M059J (cell line): ENCODE measurements at regions not wholly inside any gene's neighbourhood (a gene's known extent, or its start where the extent isn't known, plus 50 kb on each side); places are given as distances from the start of the nearest gene placed in this dataset.
"Not testable (repeated sequence)": the region's sequence is repeated elsewhere in the genome, so short reads cannot be mapped to it uniquely, and the experiment has no call there.

Experiments used
- DNase-seq: peaks from one replicate; pipeline ENCODE4 v3.0.0-alpha.2; 2012; ENCODE audit warnings: low read depth

GRCh38 chr5:41995193-41995592 lies 70.1 kb downstream of the FBXO4 start:
- DNase-seq = no peak

DNA sequence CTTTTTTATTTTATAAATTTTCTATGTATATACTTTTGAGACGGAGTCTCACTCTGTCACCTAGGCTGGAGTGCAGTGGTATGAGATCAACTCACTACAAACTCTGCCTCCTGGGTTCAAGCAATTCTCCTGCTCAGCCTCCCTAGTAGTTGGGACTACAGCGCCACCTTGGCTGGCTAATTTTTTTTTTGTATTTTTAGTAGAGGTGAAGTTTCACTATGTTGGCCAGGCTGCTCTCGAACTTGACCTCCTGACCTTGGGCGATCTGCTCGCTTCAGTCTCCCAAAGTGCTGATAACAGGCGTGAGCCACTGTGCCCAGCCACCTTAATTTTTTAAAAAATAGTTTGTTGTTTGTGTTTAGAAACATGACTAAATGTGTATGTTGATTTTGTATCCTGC lies 76.6 kb downstream of the FBXO4 start:
- DNase-seq = no peak

DNA sequence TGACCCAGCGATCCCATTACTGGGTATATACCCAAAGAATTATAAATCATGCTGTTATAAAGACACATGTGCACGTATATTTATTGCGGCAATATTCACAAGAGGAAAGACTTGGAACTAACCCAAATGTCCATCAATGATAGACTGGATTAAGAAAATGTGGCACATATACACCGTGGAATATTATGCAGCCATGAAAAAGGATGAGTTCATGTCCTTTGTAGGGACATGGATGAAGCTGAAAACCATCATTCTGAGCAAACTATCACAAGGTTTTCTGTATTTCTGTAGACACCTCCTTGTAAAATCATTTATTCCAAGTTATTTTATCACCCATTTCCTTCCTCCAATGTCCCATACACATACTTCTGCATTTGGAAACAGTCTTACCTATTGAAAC lies 78.8 kb downstream of the FBXO4 start:
- not testable (repeated sequence) for DNase-seq

DNA sequence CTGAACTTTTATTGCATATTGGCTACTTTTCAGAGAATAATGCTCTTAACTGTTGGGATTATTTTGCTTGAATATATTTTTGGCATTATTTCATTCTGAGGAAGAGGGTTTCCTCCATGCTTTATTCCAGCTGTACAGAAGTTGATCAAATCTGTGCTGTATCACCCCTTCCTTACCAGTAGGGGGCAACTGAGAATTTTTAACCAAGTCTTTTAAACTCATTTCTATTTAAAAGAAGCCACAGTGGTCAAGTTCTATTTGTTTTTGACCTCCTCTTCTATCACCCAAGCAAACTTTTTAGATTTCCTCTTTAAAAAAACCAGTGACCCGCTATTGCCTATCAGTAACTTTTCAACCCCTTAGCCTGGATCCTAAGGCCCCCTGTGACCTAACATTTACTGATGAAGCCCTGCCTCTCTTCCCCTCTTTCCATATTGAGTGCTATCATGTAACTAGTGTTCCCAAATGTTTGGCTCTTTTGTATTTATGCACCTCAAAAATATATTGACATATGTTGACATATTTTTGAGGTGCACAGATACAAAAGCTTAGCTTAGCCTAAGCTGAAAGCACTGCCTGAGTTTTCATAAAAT lies 80.6 kb downstream of the FBXO4 start:
- peak; percentile 17 for DNase-seq

GRCh38 chr5:42013561-42013960 lies 88.5 kb downstream of the FBXO4 start:
- DNase-seq = peak; percentile 3

- no peak for DNase-seq
Measured at GRCh38 chr5:42015254-42015653, 90.2 kb downstream of the FBXO4 start.

DNA sequence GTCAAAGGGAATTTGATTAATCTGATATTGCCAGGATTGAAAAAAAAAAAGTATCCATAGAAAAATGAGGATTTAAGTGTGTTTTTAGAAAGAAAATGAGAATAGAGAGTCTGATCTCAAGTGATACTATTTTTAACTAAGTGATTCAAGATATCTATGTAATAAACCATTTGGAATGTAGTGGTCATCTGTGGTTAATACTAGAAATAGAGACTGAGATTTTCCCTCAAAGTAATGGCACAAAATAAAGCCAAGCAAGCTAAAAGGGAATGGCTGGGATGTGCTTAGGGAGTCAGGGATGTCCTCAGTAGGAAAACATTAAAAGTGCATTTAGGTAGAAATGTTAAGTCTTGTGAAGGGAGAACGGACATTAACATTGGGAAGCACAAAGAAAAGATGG lies 90.6 kb downstream of the FBXO4 start:
- peak; percentile 4 for DNase-seq

DNA sequence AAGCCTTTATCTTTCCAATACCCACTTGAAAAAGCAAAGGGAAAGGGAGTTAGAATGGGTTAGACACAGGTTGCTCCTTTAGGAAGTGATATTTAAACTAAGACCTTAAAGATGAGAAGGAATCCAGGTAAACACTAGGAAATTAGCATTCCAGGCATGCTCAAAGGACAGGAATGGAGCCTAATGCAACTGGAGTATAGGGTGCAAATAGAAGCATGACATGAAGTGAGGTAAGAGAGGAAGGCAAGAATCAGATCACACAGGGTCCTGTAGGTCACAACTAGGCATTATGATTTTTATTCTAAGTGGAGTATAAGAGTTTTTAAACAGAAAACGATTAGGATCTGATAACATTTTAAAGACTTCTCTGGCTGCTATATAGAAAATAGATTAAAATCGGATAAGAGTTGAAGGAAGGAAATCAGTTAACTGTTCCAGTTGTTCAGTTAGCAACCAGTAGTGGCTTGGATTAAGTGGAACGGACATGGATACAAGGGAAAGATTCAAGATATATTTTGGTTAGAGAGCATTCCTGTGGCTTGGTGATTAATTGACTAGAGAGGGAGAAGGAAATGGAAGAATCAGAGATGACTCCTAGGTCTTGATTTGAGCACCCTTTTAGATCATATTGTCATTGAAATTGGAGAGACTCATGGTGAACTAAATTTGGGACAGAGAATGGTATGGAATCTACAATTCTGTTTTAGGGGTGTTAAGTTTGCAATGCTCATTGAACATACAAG lies 95.9 kb downstream of the FBXO4 start:
- peak; percentile 69 for DNase-seq

DNA sequence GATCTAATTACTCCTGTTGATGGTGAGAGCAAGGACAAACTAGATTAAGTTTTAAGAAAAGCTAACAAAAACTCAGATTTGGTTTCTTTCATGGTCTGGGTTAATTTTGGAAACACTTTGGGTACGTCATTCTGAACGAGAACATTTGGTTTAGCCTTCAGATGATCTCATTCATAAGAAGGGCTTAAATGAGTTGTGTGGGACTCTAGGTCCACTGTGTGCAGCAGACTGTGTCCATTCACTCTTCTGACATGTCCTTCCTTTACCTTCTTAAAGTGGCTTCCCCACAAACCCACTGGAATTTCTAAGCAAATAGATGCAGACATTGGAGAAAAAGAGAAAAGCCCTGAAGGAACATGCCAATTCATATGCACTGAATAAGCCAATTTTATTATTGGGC lies 96.8 kb downstream of the FBXO4 start:
- peak; percentile 15 for DNase-seq

DNA sequence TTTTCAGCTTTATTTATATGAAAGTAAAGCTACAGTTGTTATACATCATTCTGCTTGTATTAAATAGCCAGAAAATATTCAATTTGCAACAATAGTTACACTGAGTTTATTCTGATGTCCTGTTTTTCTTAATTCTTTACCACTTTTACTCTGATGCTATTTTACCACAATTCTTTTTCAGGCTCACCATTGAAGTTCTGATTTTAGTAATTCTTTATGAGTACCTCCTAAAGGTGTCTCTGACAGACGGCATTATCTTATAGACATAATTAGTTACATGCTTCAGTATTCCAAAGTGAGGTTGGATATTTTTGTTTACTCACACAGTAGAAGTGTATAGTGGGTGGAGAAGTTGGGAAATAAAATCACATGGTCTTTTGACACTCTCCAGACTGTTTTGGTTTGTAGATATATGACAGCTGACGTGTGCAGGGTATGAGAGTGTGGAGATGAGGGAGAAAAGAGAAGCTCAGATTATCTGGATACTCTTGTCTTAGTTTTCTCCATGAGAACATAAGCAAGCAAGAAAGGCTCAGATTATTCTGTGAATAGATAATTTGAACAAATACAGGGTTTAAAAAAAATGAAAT lies 97.4 kb downstream of the FBXO4 start:
- no peak for DNase-seq

GRCh38 chr5:42026446-42026845 lies 101.4 kb downstream of the FBXO4 start:
- no peak for DNase-seq

DNA sequence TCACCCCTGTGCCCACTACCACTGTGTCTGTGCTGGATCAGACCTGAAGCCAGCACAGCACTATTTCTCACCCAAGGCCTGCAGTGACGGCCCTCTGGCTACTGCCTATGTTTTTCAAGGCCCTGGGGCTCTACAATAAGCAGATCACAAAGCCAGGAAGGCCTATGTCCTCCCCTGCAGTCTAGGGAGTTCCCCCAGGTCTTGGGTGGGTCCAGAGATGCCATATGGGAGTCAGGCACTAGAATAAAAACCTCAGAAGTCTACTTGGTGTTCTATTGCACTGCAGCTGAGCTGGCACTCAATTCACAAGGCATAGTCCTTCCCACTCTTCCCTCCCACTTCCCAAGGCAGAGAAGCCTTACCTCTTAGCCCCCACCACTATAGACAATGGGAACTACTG lies 107.1 kb downstream of the FBXO4 start:
- DNase-seq = no peak

DNA sequence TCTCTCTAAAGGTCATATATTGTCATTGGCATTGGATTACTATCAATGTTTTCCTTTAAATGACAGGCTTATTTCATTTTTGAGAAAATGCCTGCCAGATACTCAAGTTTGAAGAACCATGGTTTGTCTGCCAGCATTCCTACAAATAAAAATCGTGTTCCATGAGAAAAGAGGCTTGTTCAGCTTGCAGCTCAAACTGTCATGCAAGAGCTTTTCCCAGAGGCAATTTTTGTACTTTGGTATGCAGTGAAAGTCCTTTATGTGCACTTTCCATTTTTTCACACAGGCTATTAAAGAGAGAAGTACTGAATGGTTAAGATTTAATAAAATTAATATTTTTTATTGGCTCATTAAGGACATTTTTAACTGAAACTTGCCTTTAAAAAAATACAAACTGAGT lies 110.4 kb downstream of the FBXO4 start:
- DNase-seq = no peak

GRCh38 chr5:42036379-42036778 lies 111.3 kb downstream of the FBXO4 start:
- DNase-seq = no peak

DNA sequence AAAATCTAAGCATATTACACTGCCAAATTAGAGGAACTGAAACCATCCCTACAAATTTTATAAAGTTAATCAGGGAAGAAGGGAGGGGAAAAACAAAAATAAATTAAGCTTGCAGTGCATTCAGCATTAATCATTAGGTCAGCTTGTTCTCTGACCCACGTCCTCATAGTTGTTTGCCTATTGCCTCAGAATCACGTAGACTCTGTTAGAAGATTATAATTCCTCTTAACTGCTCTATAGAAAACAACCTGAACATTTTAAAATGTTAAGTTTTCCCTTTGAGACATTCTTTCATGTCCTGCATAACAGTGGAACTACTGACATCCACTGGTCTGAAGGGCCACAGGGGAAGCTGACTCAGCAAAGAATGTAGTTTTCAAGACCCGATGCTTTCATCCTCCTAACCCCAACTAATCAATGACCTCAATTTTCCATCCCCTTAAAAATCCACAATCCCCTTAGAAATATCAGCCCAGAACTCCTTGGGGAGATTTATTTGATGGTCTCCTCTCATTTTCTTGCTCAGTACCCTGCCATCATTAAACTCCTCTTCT lies 112.4 kb downstream of the FBXO4 start:
- no peak for DNase-seq

- DNase-seq = no peak
Measured at GRCh38 chr5:42043400-42043799, 118.3 kb downstream of the FBXO4 start.

GRCh38 chr5:42057254-42057690 lies 132.2 kb downstream of the FBXO4 start:
- peak; percentile 50 for DNase-seq

GRCh38 chr5:42059291-42059690 lies 134.2 kb downstream of the FBXO4 start:
- DNase-seq = peak; percentile 62

- DNase-seq = no peak
Measured at GRCh38 chr5:42059778-42060464, 134.8 kb downstream of the FBXO4 start.

- DNase-seq = no peak
Measured at GRCh38 chr5:42061121-42061520, 136.0 kb downstream of the FBXO4 start.

- DNase-seq = peak; percentile 48
Measured at GRCh38 chr5:42064821-42065220, 139.7 kb downstream of the FBXO4 start.

DNA sequence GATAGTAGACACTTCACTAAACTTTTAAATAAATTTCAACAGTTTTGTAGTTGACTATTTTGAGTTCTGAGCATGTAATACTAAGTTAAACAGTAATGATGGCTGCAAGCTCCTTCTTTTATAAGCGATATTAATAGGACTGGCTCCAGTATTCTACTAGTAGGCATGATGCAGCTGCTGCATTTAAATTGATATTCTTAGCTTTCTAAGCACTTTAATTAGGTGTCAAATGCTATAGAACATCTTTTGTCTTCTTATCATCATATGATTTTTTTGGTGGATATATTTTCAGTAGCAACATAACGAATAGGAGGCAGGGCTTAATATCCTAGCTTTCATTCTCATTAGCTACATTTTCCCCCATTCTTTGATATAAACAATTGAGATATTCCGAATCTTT lies 141.1 kb downstream of the FBXO4 start:
- no peak for DNase-seq
